Right ventricle myocardium inferior (tissue), 1 donor: ENCODE measurements at regions not wholly inside any gene's neighbourhood (a gene's known extent, or its start where the extent isn't known, plus 50 kb on each side); places are given as distances from the start of the nearest gene placed in this dataset.
"Not testable (repeated sequence)": the region's sequence is repeated elsewhere in the genome, so short reads cannot be mapped to it uniquely, and the experiment has no call there.

Experiments
- ATAC-seq: fragments of 200-7000 bp; cut with Tn5 transposase; one replicate; pipeline ENCODE4 v1.9.1; 2020; ENCODE audit warnings: mild to moderate bottlenecking, moderate library complexity
- DNase-seq: peaks from one replicate; pipeline ENCODE4 v3.0.0; 2021; ENCODE audit errors: missing footprints
- intact Hi-C: fragments of 100-400 bp; cut with DNase I; formaldehyde crosslinking; loops from one replicate; pipeline ENCODE4 v1.11.0; 2022
- donor health status: DM: no; HTN: yes; CAD: no; lungs with severe emphysema.

DNA sequence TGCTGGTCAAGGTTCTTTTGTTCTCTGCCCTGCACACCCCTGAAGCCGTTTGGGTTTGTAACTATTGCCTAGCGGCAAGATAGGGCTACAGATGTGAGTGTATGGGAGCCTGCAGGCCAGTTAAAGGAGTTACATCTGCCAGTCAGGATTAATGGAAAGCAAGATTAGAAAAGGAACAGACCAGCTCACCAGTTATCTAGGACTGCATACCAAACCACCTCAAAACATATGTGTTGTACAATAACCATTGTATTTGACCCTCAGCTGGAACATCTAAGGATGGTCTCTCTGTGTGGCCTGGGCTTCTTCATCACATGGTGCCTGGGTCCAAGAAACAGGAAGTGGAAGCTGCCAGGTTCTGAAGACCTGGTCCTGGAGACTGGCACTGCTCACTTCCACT, 52.5 kb upstream of the FBXO28 start:
- no peak for ATAC-seq
- no peak for DNase-seq
- intact Hi-C loops, result no loop called here

DNA sequence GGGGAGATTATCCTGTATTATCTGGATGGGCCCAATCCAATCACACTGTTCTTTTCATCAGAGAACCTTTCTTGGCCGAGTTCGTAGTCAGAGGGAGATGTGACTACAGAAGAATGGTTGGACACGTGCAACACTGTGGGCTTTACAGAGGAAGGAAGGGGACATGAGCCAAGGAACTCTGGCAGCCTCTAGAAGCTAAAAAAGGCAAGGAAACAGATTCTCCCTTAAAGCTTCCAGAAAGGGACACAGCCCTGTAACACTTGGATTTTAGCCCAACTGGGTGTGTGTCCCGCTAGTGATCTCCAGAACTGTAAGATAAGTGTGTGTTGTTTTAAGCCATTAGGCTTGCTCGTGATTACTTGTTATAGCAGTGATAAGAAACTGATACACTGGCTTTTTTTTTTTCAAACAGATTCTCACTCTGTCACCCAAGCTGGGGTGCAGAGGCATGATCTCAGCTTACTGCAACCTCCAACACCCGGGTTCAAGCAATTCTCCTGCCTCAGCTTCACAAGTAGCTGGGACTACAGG, 53.9 kb upstream of the FBXO28 start:
- ATAC-seq, result no peak
- intact Hi-C loops, result no loop called here
- DNase-seq, result no peak

DNA sequence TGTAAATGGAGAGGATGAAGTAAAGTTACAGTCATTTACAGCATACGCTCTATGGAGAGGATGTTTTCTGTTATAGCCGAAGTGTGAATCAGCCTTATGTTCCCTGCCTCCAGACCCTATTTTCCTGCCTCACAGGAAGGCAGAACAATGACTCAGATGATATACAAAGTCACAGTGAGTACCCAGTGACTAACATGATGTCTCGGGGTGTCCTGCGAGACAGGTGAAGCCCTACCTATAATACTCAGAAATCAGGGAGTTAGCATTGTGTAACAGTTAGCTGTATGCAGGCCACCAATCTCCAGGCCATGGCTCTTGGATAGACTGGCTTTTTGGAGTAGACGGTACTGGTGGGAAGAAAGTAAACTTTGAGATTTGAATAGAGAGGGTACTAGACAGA, 55.6 kb upstream of the FBXO28 start:
- ATAC-seq (no peak), DNase-seq (no peak)
- intact Hi-C loops, result no loop called here

DNA sequence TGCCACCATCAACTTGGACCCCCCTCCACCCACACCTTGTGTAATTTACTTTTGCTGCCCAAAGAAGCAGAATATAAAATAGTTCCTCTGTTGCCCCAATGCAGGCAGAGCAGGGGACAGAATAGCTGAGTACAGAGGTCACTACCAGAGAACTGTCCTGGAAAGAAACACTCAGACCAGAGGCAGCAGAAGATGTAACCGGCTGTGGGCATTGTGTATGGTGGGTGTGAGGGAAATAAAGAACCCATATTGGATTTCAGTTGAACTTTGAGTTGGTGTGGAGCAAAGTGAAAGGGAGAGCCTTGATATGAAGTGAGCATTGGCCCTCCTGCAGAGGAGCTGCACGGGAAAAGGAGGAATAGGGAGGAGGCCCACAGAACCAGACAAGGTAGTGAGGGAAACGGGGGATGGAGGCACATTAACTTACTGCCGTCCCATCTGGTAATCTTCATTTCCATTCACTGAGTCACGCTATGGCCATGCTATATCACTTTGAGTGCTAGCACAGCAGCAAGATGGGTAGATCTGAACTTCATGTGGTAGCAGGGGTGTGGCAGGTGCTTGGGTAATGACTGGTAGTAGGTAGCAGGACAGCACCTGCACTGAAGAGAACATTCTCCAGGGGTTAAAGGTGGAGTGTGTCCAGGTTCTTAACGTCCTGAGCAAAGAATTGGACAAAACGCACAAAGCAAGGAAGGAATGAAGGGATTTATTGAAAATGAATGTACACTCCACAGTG, 56.3 kb upstream of the FBXO28 start:
- ATAC-seq (no peak), DNase-seq (no peak)
- intact Hi-C loops, result no loop called here

DNA sequence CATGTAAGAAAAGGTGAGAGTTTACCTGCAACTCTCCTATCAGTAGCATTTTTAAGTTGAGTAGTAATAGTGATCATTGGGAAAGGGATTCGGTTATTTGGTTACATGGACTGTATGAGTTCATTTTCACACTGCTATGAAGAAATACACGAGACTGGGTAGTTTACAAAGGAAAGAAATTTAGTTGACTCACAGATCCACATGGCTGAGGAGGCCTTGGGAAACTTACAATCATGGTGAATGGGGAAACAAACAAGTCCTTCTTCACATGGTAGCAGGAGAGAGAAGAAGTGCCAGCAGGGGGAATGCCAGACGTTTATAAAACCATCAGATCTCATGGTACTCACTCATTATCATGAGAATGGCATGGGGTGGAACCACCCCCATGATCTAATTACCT, 59.3 kb upstream of the FBXO28 start:
- DNase-seq (no peak), ATAC-seq (no peak)
- intact Hi-C loops, result no loop called here

DNA sequence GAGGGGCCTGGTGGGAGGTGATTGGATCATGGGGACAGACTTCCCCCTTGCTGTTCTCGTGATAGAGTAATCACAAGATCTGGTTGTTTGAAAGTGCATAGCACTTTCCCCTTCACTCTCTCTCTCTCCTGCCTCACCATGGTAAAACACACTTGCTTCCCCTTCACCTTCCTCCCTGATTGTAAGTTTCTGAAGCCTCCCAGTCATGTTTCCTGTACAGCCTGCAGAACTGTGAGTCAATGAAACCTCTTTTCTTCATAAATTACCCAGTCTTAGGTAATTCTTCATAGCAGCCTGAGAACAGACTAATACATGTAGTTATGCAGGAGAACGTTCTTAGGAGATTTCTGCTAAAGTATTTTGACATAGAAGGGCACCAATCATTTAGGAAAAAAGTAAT, 59.9 kb upstream of the FBXO28 start:
- intact Hi-C loops, result no loop called here
- ATAC-seq, result no peak
- no peak for DNase-seq

DNA sequence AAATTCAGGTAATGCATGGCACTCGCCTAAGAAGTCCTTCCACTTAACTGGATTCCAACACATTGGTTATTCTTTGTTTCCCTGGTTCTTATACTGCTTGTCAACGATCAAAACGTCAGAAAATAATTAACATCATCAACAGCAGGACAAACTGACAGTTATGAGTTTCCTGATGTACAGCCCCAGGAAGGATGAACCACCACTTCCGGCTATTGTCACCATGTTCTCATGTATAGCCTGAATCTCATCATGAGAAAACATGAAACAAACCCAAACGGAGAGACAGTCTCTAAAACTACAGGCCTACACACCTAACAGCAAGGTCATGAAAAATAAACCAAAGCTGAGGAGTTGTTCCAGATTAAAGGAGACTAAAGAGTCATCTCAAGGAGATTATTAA, 60.5 kb upstream of the FBXO28 start:
- intact Hi-C loops, result no loop called here
- DNase-seq (no peak), ATAC-seq (no peak)

DNA sequence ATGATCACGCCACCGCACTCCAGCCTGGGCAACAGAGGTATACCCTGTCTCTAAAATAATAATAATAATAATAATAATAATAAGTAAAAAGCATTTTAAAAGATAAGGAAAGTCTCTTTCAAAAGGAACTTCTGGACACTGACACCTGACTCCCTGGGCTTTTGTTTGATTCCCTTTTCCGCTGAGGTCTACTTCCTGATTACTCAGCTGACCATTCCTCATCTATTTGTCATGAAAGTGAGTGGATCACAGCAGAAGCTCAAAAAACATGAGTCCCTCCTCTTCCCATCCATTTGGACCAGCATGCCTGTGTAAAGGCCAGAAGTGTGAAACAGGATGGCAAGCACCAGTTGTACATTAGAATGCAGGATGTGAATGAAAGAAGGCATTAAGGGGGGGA, 61.1 kb upstream of the FBXO28 start:
- intact Hi-C loops, result no loop called here
- no peak for DNase-seq
- ATAC-seq, result no peak

DNA sequence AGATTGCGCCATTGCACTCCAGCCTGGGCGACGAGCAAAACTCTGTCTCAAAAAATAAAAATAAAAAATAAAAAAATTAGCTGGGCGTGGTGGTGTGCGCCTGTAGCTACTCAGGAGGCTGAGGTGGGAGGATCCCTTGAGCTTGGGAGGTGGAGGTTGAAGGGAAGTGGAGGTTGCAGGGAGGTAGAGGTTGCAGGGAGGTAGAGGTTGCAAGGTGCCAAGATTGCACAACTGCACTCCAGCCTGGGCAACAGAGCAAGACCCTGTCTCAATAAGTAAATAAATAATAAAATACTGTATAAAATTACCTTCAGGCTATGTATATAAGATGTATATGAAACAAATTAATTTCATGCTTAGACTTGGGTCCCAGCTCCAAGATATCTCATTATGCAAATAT, 62.1 kb upstream of the FBXO28 start:
- intact Hi-C loops, ATAC-seq, DNase-seq: not testable (repeated sequence)

DNA sequence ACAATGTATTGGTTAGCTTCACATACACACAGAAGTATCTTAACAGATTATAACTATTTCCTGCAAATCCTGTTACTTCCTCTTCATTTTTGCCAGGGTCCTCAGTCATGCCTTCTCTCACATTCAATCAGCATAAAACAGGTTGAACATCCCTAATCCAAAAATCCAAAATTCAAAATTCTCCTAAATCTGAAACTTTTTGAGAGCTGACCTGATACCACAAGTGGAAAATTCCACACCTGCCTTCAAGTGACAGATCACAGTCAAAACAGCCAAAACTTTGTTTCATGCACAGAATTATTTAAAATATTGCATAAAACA, 62.9 kb upstream of the FBXO28 start:
- DNase-seq (no peak), ATAC-seq (no peak)
- intact Hi-C loops, result no loop called here

DNA sequence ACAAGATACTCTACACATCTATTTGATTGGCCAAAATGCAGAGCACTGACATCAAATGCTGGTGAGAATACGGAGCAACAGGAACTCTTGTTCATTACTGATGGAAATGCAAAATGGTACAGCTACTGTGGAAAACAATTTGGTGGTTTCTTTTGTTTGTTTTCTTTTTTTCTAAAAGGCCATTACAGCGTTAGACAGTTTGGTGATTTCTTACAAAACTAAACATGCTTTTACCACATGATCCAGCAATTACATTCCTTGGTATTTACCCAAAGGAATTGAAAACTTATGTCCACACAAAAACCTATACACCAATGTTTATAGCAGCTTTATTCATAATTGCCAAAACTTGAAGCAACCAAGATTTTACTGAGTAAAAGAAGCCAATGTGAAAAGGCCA, 66.4 kb upstream of the FBXO28 start:
- intact Hi-C loops, result loop anchor here (5.0 kb wide), 1 partner anchor 350 kb away; no protein-coding TSS in a partner anchor
- DNase-seq, result no peak
- no peak for ATAC-seq

DNA sequence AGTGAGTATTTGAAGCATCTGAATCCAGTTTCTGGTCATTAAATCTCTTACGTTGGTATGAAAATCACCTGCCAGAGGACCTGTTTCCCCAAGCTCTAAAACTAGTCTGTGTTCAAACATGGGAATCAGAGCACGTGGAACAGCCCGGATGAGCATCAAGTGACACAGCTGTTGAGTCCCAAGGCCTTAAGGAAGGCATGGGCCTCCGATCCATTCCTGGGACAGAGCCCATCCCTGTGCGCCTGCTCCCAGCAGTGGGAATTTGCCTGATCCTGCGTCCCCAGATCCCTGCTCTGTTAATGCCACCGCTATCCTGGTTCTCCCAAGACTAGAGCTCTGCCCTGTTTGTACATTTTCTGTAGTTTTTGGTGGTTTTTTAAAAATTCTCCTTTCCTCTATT, 68.4 kb upstream of the FBXO28 start:
- intact Hi-C loops, result loop anchor here (5.0 kb wide), 1 partner anchor 348 kb away; no protein-coding TSS in a partner anchor
- no peak for DNase-seq
- ATAC-seq, result no peak

DNA sequence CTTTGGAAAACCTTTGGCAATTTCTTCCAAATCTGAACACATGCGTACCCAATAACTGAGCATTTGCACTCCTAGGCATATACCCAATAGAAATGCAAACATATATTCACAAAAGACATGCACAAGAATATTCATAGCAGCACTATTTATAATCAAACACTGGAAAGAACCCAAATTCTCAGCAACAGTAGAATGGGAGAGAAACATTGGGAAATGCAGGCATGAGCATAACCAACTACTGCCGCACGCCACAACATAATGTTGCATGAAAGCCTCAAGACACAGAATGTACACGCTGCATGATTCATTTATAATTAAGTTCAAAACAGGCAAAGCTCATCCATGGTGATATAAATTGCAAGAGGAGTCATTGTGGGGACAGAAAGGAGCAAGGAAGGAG, 69.5 kb upstream of the FBXO28 start:
- DNase-seq (no peak), ATAC-seq (no peak)
- intact Hi-C loops, result no loop called here

DNA sequence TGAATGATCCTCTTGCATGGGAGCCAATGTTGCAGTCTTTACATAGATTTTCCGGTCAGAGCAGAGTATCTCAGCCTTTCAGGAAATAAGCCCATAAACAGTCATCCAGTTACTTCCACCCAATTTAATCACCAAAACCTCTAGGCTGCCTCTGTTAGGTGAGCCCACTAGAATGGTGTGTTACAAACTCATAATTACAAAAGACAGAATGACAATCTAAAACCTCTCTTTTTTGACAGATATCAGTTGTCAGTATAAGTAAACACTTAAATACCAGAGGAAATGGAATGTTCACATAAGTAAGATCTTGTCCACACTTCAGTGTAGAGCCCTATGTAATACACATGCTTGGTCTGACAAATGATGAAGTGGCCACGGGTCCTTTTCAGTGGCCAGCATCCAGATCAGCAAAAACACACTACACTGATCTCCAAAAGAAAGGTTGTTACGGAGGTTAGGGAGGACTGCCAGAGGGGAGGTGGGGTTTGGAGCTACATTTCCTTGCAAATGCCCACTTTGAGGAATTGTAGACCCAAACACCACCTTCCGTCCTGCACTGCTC, 71.3 kb upstream of the FBXO28 start:
- no peak for ATAC-seq
- DNase-seq, result no peak
- intact Hi-C loops, result no loop called here

DNA sequence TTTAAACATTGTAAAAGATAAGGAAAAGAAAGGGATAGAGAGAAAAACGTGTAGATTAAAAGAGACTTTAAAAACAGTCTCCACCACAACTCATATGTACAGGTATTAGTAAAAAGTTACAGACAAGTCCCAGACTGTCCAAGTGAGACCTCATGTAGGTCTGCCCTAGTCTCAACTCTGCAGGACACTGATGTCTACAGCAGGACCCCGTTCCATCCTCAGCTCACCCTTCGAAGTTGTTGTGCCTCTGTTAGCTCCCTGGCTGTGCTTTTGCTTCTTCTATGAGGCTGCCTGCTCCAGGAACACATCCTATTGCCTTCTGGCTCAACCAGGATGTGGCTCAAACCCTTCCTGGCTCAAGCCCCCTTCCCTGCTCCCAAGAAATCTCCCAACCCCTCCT, 72.9 kb upstream of the FBXO28 start:
- intact Hi-C loops, result no loop called here
- DNase-seq (no peak), ATAC-seq (no peak)

DNA sequence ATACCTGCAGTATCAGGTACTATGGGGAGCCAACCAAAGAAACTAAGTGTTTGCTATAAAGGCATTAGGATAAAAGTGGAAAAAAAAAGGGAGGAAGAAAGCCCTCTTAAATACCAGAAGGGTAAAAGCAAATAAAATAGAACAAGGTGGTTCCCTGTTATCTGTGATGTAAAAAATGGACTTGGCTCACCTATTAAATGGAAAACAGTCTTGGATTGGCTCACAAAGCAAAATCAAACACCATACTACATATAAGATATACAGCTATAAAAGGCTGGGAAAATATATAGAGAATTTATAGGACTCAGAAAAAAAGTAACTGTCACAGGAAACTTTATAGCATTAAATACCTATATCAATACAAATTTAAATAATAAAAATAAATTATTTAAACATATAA, 73.5 kb upstream of the FBXO28 start:
- intact Hi-C loops, ATAC-seq, DNase-seq: not testable (repeated sequence)

DNA sequence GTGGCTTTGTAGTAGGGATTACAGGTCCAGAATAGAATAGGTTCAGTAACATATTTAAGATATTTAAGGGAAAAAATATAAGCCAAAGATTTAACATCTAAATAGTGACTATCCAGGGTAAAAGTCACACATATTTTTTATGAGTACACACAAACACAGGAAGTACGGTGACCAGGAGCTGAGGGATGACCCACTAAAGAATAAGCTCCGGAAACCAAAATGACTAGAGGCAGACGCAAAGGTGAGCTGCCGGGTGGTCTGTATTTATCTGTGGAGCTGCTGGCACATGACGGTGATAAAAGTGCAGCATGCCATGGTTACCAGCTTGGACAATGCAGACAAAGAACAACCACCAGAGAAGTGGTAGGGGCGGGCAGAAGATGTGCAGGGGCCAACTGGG, 73.9 kb upstream of the FBXO28 start:
- DNase-seq, ATAC-seq, intact Hi-C loops: not testable (repeated sequence)

DNA sequence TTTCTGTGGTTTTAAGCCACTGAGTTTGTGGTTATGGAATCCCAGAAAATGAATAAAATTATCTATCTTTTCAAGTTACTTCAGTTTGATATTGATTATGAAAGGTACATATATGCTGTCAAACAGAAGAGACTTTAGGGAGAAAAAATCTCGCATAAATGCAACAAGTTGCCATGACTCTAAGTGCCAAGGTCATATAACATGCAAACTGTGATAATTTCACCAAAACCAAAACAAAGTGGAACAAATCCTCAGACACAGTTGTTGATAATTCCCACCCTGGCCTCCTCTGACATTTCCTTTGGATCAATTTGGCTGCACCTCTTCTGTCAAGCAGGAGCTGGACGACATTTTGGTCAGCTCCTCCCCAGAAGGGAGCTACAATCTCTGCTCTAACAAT, 75.1 kb upstream of the FBXO28 start:
- intact Hi-C loops, DNase-seq, ATAC-seq: not testable (repeated sequence)

DNA sequence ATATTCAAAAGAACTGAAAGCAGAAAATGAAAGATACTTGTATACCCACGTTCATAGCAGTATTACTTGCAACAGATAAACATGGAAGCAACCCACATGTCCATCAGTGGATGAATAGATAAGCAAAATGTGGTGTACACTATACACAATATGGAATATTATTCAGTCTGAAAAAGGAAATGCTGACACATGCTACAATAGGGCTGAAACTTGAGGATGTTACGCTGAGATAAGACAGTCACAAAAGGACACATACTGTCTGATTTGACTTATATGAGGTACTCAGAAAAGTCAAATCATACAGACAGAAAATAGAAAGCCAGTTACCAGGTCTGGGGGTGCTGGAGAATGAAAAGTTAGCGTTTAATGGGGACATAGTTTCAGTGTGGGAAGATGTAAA, 76.5 kb upstream of the FBXO28 start:
- DNase-seq, intact Hi-C loops, ATAC-seq: not testable (repeated sequence)

DNA sequence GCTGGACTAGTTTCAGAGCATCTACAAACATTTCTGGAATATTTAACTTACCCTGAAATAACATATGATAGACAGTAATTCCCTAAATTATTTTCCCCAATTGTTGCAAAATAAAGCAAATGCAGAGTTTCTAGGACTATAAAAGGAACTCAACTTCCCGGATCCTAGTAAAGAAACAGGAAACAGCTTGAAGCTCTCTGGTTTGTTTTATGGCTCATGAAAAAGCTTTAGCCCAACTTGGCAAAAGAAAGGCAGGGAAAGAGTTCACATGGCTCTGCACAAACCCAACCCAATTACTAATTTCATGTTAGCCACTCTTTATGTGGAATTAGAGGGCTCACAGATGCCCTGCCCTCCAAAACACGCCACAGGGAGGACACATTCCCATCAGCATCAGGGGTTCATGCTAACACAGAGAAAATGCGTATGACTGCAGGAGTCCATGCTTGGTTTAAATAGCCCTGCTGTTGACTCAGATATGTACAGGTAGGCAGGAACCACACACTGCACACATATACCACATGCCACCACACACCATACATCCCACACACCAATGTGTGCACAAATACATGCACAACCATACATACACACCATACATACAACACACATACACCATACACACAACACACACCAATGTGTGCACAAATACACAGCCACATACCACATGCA, 81.2 kb upstream of the FBXO28 start:
- ATAC-seq, DNase-seq, intact Hi-C loops: not testable (repeated sequence)
